HL-60 (cell line): ENCODE measurements at regions not wholly inside any gene's neighbourhood (a gene's known extent, or its start where the extent isn't known, plus 50 kb on each side); places are given as distances from the start of the nearest gene placed in this dataset.
A peak's percentile ranks its signal among the peaks of the same experiment; 100 is the strongest.

Source experiments
- DNase-seq, 2 experiments: peaks; one replicate each; pipeline ENCODE4 v3.0.0-alpha.2; 2010 to 2020; ENCODE audit warnings: low read depth in 1 of 2, low spot score in 1 of 2
- H3K27ac ChIP-seq: fragments of 250-450 bp; sonication (Bioruptor Pico); replicated peaks from 2 replicates; pipeline ENCODE4 v1.5.1; 2020; ENCODE audit warnings: mild to moderate bottlenecking, moderate library complexity
- H3K27me3 ChIP-seq: fragments of 250-450 bp; sonication (Bioruptor Pico); 2 replicates; pipeline ENCODE4 v1.5.1; 2021; ENCODE audit warnings: mild to moderate bottlenecking, moderate library complexity; ENCODE audit not compliant: insufficient read depth, poor library complexity, severe bottlenecking
- H3K4me3 ChIP-seq: replicated peaks from 2 replicates; pipeline ENCODE4 v1.5.1; 2011; ENCODE audit warnings: mild to moderate bottlenecking, control low read depth, low read length; ENCODE audit not compliant: insufficient read depth
- CTCF ChIP-seq: IDR thresholded peaks from one replicate; pipeline ENCODE4 v1.5.1; 2011; ENCODE audit warnings: low read length, control low read depth, inconsistent platforms; ENCODE audit not compliant: insufficient read depth
- GABPA ChIP-seq: IDR thresholded peaks from 2 replicates; pipeline ENCODE4 v1.6.1; 2012; ENCODE audit warnings: low read depth
- POLR2AphosphoS5 ChIP-seq: IDR thresholded peaks from 2 replicates; pipeline ENCODE4 v1.6.1; 2012; ENCODE audit warnings: low read depth
- REST ChIP-seq: IDR thresholded peaks from 2 replicates; pipeline ENCODE4 v1.6.1; 2012; ENCODE audit warnings: low read depth; ENCODE audit not compliant: insufficient replicate concordance
- SPI1 ChIP-seq: IDR thresholded peaks from 2 replicates; pipeline ENCODE4 v1.6.1; 2012; ENCODE audit warnings: low read depth, mild to moderate bottlenecking, borderline replicate concordance

GRCh38 chr12:22993609-22994315, 368.8 kb downstream of the ETNK1 start:
- H3K27ac ChIP-seq = no peak overlapping the region
- H3K27me3 ChIP-seq = no peaks in the 10 kb centered on the region
- H3K4me3 ChIP-seq = no peak overlapping the region
- DNase-seq = no peak
- no peak for TF ChIP-seq SPI1
- no peak for TF ChIP-seq CTCF
- no peak for TF ChIP-seq REST
- TF ChIP-seq POLR2AphosphoS5 = no peak
- no peak for TF ChIP-seq GABPA

- DNase-seq = no peak
- Histone ChIP-seq H3K4me3 (no peak overlapping the region), H3K27me3 (no peaks in the 10 kb centered on the region), H3K27ac (no peak overlapping the region)
- TF ChIP-seq GABPA (no peak), POLR2AphosphoS5 (no peak), SPI1 (no peak), CTCF (no peak), REST (no peak)
Observed at GRCh38 chr12:22994316-22994675, 369.3 kb downstream of the ETNK1 start.

GRCh38 chr12:23001487-23001886, 376.5 kb downstream of the ETNK1 start:
- Histone ChIP-seq H3K4me3 (no peak overlapping the region), H3K27me3 (no peaks in the 10 kb centered on the region), H3K27ac (no peak overlapping the region)
- TF ChIP-seq GABPA = no peak
- no peak for TF ChIP-seq SPI1
- peak; percentile 84 for TF ChIP-seq REST
- no peak for TF ChIP-seq POLR2AphosphoS5
- no peak for DNase-seq
